ENCODE measurements at regions not wholly inside any gene's neighbourhood (a gene's known extent, or its start where the extent isn't known, plus 50 kb on each side); places are given as distances from the start of the nearest gene placed in this dataset.
A peak's percentile ranks its signal among the peaks of the same experiment; 100 is the strongest.

DNA sequence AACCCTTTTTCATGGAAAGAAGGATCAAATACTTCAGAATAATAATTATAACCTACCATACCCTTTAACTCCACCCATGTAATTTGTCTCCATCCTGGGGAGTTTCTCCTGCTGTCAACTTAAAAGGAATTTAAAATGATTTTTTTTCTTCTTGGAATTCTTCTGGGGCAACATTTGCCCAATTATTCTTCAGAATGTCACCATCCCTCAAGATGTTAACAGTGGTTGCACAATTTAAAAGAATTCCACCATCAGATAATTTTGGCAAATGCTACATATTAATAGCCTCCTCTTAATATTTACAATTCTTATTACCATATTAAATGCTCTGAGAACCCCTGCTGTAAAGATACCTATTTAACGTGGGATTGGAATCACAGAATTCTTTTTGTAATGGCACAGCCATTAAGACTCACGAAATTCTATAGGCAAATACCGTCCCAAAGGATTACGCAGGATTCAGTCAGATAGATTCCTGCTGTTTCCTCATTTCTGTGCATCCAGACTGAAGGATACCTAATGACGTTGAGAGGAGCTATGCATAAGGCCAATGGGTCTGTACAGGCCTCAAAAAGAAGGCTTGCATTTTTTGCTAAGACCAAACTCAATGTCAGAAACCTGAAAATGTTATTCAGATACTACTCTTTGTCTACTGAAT lies 177.5 kb downstream of the DAD1 start:
- DNase-seq = no peak

DNA sequence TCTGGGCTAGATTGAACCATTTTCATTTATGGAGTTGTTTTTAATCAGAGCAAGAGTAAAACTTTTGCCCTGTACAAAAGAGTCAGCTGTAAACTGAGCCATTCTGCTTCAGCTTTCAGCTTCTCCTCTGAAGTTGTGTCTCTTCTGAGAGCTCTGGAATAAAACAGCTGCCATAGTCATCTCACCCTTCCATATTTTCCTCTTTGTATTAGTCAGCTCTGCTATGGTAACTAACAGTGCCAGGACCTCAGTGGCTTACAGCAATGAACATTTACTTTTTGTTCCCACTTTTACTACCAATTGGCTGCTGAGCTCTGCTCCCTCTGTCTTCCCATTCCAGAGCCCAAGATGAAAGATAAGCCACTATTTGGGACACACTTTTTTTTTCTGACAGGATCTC lies 178.5 kb downstream of the DAD1 start:
- DNase-seq = no peak

DNA sequence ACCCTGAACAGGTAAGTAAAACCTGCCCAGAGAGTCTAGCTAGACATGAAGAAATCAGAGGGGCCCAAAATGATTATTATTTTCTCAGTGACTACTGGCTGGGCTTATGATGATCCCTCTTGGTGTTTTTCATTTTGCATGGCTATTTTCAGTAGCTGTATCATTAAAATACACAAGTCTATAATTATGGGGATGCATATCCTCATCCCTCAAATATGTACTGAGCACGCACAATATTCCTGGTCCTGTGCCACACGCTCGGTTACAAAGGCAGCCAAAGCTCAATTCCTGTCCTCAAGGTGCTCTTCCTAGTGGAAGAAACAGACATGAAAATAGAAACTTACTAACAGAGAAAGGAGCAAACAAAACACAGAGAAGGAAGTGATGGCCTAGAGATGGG lies 180.0 kb downstream of the DAD1 start:
- no peak for DNase-seq

DNA sequence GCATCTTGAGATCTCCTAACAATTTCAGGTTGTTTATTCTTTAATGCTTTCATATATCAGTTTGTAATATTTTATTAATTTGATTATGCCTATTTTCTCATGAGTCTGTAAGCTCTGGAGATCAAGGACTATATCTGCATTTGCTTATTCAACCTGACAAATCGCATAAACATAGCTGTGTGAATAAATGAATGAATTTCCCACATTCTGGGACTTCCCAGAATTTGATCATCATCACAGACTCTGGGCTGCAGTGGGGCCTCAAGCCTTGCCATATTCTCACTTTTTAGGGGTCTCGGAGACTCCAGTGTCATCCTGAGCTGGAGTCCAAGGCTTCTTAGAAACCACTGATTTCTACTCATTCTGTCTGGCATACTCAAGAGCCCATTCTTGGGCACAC lies 180.5 kb downstream of the DAD1 start:
- DNase-seq = no peak

DNA sequence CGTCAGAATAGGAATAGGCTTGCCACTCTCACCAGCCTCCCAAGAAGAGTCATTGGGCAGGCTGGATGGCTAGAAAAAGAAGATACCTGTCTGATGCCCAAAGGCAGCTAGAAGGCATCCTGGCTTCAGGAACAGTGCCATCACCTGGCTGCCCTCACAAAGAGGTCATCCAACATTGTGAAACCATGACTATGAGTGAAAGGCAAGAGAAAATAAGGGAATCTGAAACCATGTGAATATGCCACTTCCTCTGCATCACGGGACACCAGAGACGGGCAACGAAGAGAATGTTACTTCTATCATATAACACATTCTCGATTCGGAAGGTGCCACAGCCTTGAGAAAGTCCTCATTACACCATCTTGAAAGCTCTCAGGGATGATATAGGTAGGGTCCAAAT lies 182.0 kb downstream of the DAD1 start:
- DNase-seq = no peak

DNA sequence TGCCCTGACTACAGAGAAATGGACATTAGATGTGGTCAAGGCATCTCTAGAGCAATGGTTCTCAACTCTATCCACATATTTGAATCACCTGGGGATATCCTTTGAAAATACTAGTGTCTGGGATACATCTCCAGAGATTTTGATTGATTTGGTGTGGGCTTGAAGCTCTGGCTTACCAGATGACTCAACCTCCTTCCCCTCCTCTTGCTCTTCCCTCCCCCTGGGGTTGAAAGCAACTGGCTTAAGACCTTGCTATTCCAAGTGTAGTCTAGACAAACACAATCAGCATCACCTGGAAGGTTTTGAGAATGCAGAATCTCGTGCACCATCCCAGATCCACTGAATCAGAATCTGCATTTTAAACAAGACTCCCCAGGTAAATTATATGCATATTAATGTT lies 183.8 kb downstream of the DAD1 start:
- DNase-seq = no peak

DNA sequence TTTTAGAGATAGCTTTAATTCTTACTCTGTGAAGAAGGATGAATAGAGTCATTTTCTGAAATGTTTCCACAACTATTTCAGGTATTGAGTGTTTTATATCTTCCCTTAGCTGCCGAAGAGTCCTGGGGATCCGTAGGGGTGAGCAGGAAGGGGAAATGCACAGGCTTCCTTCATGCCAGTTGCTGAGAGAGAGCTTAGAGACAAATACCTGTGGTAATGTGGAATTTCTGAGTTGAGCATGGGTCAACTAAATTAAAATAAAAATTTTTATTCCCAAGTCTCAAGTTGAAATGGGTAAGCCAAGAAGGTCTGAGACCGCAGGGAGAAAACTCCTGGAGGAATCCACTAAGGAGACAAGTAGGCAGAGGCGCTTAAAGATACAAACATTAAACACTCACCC lies 185.7 kb downstream of the DAD1 start:
- no peak for DNase-seq

DNA sequence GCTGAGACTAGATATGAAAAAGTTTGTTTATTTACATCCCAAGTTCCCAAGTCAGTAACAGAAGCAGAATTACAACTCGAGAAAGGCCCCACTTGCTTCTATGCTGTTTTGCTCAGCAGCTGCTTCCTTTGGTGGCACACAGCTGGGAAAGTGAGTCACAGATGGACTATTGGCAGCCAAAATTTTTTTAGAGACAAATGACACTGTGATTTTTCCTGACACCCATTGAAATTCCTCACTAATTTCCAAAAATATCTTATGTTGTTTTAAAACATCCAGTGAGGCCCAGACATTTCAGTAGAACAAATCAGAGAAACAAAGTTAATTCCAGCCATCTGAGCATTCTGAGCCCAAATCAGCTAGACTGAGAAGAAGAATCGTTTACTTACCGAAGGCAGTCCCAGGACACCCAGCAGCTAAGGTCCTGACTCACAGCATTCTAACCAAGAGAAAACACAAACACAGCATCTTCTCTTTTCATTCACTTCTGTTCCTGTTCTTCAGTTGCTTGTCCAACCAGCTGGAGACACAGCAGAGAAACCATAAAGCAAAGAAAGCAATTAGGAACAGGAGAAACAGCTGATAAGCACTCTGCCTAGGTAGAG lies 188.3 kb downstream of the DAD1 start:
- no peak for DNase-seq

DNA sequence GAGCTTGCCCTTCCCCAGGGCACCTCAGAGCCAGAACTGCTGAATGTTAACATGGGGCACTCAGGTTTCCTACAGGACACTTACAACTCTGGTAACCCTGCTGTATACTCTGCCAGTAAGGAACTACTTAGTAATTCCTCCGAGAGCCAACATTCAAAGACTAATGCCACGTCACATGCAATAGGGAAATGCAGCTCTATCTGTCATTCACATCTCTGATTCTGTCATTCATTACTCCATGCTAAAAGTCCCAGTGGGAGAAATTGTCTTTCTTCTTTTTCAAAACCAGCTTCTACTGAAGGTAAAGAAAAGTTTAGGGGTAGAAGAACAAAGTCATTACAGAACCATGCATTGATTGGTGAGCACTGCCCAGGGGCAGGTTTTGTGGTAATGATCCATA lies 189.2 kb downstream of the DAD1 start:
- no peak for DNase-seq

DNA sequence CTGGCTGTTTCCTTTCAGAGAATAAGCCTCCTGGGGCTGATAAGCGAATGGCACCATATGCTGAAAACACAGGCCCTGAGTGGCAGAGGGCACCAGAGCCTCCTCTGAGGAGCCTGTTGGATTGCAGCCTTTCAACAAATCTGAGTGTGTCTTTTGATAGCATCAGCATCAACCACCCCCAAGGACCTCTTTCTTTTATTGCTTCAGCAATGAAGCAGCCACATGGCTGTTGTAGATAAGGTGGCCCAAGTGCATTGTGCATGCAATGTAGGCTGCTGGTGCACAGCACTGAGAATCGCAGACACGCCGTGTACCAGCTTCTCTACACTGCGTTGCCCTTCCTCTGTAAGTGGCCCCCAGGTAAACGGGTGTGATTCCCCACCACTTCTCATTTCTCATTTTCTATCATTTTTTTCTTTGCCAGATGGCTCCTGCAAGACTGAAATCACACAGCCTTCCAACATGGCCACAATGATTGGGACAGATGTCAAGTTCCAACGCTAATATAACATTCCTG lies 191.7 kb downstream of the DAD1 start:
- no peak for DNase-seq

DNA sequence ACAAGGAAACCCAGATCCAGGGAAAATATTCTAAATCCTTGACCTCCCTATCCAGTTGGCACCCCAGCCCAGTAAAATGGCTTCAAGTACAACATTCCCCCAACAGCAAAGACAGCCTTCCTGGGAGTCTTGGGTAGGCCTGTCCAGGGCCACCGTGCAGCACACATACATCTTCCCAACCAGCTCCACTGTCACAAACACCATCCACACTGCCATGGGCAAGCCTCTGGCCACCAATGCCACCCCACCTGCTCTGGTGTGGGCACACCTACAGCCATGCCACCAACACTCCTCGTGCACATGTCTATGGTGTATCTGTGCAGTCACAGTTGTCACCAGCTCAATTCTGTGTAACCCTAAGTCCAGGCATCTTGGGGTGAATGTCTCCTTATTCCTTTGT lies 193.2 kb downstream of the DAD1 start:
- DNase-seq = no peak

DNA sequence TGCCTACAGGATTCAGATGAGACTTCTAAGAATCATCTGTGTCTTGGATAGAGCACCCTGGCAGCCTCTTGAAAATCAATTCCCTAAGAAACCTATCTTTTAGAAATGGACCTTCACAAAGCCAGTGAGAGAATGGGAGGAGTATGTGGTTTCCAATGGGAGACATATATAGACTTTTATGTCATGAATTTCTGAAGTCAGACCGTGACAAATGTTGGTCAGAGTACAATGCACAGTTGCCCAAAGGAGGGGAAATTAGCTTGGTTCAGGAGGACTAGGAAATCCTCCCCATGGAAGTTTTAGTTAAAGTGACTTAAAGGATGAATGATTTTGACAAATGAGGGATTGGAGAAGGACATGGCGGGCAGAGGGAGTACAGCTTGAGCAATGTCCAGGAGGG lies 194.4 kb downstream of the DAD1 start:
- DNase-seq = no peak

DNA sequence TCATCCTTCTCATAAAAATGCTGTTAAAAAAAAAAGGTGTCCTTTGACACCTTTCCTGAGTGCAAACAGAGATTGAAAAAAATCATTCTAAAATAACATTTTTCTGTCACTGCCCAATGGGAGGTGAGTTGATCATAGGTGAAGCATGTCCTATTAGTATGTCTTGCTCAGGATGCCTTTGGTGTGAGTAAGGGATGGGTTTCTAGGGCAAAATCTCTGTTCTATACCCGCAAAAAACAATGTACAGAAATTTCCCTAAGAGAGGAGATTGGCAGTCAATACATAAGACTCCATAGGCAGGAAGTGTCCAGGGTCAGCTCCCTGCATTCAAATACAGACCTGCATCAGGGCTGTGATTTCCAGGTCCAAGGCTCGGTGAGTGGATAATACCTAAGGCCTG lies 195.2 kb downstream of the DAD1 start:
- no peak for DNase-seq

DNA sequence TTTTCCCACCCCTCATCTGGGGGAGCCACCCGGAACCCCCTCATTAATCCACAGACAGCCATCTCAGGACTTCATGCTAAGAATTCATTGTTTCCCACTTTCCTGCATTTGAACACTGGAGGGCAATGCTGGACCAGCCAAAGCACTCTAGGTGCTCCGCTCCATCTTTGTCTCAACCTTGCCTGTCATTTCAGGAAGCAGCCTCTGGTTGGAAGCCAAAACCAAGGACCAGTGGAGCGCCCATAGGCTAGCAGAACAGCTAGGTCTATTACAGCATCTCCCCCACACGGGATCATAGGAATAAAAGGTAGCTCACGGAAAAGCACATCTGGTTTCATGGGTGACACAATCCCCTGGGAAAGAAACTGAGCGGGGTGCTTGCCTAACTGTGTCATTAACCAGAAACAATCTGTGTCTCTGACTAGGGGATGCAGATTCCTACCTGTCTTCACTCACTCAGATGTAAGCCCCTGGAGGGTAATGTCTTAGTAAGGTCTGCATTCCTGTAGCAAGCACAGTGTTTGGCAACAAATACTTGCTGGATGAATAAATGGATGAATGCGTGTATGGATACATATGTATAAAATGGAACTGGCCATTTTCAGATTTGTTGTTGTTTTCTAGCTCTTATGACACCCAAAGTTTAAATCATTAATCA lies 197.0 kb downstream of the DAD1 start:
- no peak for DNase-seq

DNA sequence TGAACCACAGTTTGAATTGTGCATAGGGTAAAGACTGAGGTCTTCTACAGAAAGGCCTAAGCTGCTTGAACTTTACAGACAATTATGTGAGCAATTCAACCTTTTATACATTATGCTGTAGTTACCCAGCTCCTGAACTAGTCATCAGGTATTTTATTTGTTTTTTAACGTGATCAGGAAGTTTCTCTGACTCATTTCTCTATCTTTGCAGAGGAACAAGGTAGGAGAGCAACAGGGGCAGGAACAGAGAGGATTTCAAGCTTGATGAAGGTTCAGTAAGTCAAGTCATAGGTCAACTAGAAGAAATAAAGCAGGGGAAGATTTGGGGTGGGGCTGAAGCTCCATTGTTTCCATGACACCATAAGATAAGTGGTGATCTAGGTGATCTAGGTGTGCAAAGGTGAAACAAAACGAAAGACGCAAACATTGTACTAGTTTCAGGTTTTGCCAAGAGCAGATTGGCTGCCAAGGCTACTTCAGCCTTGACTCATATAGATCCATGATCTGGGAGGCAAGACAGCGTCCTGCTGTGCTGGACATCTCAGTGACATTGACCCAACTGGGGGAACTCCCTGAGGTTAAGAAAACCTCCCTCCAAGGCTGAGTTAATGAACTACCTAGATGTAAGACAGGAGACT lies 198.1 kb downstream of the DAD1 start:
- no peak for DNase-seq

DNA sequence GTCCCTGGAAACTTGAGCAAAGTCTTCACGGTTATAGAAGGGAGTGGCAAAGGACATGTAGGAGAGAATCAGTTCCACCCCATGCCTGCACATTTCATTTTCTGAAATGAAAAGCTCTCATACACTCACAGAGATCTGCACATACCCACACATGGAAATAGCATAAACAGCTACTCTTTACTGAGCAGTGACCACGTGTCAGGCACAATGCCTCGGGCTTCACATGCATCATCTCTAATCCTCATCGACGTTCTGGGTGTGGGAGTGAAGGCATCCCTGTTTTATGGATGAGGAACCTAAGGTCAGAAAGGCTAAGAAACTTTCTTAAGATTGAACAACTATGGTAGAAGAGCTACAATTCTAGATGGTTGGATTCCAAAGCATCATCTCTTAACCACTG lies 198.8 kb downstream of the DAD1 start:
- DNase-seq = no peak

DNA sequence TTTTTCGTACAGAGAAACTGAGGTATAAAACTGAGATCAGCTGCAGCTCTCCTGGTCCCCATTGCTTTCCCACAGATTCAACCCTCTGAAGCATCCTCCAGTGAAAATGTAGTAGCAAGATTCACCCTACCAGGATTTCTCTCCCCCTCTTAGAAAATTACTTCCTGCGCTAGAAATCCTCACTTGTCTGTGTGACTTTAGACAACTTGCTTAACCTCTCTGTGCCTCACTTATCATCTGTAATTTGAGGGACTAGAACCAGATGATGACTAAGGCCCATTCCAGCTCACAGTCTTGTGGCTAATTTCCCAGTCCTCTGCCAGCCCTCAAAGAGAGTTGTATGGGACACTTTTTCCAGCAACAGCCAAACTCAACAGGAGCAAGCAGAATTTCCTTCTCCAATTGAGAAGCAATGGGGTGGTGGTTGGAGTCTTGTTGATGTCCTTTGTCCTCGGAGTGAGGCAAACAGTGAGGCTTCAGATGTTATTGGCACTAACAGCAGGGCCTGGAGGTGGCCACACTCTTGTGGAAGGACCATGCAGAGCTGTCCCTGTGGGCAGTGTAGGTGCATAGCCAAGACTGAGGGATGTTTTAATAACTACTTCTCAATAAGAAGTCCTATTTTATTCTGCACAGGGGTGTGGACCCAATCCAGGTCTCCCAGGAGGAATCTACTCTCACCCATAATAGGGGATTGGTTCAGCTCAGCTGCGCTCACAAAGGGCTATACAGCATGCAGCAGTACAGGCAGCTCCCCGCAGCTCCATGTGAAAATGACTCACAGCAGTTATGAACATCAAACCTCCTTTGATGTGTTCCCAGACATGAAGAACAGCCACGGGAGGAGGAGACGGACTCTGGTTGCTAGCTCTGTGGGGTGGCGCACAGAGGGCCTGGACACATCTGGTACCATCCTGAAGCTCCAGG lies 200.1 kb downstream of the DAD1 start:
- DNase-seq = no peak

DNA sequence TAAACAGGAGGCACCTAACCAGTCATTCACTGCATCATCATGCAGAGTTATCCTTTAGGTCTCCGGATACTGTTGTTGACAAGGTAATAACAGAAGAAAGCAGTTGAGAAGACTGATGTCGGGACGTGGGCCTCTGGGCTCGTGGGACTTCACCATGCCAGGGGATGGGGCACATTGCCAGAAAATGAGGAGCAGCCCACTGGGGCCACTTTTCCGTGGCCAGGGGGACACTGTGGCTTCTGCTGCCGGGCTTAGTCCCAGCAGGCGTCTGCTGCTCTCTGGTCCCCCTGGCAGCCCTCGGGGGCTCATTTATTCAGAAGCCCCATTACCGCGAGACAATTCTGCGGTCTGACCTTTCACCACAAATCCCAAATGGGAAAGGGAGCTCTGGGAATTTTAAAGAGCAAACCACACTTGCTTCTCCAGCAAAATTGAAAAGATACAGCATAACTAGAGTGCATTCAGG lies 201.2 kb downstream of the DAD1 start:
- DNase-seq = no peak

DNA sequence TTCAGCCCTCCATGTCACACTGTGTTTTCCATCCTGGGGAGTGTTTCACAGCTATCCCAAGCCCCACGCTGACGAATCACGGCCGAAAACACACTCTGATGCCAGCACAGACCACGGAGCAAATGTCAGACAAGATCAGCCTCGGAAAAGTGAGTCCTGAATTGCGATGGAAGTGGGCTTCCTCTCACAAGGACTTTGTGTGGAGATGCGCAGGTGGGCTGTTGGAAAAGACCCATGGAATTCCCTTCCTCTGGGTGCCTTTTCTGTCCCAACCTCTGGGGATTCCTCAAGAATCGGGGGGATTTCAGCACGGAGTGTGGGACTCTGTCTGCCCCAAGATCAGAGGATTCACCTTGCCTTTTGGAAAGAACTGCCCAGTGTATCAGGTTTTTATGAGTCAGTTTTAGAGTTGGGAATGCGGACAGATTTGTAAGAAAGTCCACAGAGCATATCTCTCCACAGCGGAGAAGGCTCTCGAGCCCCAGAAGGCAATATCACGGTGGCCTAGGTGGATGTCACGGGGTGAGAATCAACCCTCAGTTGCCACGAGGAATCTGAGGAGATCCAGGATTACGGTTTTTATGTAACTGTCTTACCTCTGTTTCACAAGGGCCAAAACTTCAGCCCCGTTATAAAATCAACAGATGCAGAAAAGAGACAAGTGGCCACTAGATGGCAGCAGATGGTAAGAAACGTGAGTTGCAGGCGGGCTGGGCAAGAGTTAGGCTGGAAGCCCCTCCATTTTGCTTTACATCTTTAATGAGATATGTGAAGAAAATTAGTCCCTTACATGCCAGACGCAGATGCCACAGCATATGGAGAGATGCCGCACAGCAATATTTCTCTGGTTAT lies 201.9 kb downstream of the DAD1 start:
- DNase-seq = peak in 1 of 2 experiments; percentile 2

DNA sequence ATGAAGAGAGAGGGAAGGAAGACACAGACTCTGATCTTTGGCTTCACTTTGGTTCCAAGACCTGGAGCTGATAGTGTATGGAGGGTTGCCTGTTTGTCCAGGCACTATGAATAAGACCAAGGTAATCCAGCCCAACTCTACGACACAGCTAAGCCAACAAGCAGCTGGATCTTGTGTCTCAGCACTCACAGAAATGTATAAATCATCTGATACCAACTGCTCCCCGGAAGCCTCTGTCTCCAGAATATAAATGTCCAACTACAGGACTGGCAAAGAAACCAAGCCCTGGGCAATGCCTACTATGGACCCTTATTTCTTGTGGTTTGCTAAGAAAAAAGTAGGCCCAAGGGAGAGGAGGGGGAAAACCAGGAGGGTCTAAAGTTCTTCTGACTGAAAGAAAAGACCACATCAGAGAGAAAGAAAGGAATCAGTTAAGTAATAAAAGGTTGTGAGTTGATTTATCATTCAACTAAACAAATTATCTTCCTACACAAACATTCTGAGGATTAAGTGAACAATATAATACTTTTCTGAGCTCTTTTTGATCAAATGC lies 204.0 kb downstream of the DAD1 start:
- no peak for DNase-seq

DNA sequence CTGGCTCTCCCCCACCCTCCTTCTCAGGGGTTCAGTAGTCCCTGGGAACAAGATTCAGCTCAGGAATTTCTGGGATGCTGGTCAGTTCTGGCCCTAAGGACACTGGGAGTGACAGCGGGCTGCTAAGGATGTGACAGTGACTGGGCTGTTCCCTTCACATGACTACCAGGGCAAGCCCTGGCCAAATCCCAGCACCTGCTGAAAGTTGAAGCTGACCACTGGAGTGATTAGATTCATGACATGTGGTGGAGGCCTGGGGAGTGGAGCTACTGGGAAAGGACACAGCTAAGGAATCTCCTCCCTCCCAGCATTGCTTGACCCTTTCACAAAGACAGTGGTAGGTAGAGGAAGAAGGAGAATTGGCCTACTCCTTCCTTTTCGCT lies 204.9 kb downstream of the DAD1 start:
- DNase-seq = no peak

All from stimulated activated CD4-positive, alpha-beta T cell treated with anti-CD3 and anti-CD28 coated beads, Interleukin-4, amount 100 ng/mL, for 4 hours (primary cell).